GM10266 (cell line): ENCODE measurements at regions not wholly inside any gene's neighbourhood (a gene's known extent, or its start where the extent isn't known, plus 50 kb on each side); places are given as distances from the start of the nearest gene placed in this dataset.

Experiments
- DNase-seq: peaks from one replicate; pipeline ENCODE4 v3.0.0; 2012; ENCODE audit errors: extremely low spot score
- TF ChIP-seq, protein P1 (sequence below): IDR thresholded peaks from 2 replicates; pipeline ENCODE4 v1.5.1; 2012; ENCODE audit warnings: mild to moderate bottlenecking, low read depth; ENCODE audit not compliant: control insufficient read depth, insufficient read depth; ENCODE audit errors: missing control alignments

- TF ChIP-seq, protein P1, sequence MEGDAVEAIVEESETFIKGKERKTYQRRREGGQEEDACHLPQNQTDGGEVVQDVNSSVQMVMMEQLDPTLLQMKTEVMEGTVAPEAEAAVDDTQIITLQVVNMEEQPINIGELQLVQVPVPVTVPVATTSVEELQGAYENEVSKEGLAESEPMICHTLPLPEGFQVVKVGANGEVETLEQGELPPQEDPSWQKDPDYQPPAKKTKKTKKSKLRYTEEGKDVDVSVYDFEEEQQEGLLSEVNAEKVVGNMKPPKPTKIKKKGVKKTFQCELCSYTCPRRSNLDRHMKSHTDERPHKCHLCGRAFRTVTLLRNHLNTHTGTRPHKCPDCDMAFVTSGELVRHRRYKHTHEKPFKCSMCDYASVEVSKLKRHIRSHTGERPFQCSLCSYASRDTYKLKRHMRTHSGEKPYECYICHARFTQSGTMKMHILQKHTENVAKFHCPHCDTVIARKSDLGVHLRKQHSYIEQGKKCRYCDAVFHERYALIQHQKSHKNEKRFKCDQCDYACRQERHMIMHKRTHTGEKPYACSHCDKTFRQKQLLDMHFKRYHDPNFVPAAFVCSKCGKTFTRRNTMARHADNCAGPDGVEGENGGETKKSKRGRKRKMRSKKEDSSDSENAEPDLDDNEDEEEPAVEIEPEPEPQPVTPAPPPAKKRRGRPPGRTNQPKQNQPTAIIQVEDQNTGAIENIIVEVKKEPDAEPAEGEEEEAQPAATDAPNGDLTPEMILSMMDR = no peak
- DNase-seq = no peak
These were observed 196.7 kb upstream of the TMEM72 start for GRCh38 chr10:44714451-44714850.

DNA sequence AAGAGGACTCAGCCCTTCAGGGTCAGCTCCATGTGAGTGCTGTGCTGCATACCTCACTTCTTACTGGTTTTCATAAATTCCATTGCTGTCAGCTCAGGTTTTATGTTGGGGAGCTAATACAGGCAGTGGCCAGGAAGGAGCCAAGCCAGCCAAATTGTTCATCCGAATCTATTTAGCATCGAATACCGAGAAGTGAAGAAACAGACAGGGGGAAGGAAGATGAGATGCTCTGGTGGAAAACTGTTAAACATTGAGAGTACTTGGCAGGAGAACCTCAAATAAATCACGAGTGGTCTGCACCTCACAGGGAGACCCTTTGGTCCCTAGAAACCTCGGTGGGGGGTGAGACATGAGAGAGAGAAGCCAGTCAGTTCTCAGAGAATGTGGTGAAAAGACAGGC is 196.0 kb upstream of the TMEM72 start:
- no peak for DNase-seq
- TF ChIP-seq, protein P1 = no peak

GRCh38 chr10:44716470-44717015 is 194.6 kb upstream of the TMEM72 start:
- TF ChIP-seq, protein P1 = no peak
- DNase-seq = no peak

- DNase-seq = no peak
- TF ChIP-seq, protein P1 = no peak
These were observed 188.1 kb upstream of the TMEM72 start for GRCh38 chr10:44723082-44723481.

- TF ChIP-seq, protein P1 = no peak
- no peak for DNase-seq
These were observed 187.4 kb upstream of the TMEM72 start for GRCh38 chr10:44723619-44724325.

DNA sequence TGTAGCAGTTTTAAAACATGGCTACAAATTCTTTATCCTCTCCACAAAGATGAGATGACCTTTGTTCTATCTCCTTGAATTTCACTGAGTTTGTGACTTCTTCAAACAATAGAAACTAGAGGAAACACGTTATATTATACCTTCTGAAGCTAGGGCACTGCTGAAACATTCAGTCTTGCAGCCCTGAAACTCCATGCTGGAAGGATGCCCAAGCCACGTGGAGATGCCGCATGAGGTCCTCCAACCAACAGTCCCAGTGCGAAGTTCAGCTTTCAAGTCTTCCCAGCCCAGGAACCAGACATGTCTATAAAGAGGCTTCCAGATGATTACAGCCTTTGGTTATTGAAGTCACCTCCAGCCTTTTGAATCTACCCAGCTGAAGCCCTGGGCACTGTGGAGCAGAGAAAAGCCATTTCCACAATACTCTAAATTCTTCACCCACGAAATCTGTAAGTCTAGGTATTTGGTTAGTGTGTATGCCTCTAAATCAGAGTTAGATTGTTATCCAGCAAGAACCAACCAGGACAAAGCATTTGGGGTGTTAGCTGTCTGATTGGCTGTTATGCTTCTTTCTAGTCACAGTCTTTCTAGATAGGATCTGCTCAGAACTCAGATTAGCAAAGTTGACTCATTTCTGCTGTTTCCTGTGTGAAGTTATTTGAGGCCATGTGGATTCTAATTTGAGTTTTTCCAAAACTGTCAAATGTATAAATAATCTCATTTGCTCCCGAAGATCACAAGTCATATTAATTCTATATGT is 186.5 kb upstream of the TMEM72 start:
- TF ChIP-seq, protein P1 = no peak
- no peak for DNase-seq

DNA sequence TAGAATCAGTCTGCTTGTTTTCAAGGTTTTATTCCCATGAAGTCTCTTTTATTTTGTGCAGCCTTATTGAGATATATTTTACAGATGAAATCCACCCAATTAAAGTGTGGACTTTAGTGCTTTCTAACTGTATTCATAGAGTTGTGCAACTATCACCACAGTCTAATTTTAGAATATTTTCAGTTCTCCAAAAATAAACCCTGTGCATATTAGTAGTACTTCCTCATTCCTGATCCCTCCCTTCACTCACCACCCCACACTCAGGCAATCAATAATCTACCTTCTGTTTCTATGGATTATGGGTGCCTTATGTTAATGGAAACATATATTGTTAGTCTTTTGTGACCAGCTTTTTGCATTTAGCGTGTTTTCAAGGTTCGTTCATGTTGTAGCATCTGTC is 185.7 kb upstream of the TMEM72 start:
- TF ChIP-seq, protein P1 = no peak
- no peak for DNase-seq
